LNCaP clone FGC (cell line): ENCODE measurements at regions not wholly inside any gene's neighbourhood (a gene's known extent, or its start where the extent isn't known, plus 50 kb on each side); places are given as distances from the start of the nearest gene placed in this dataset.

Source experiments
- DNase-seq: peaks from one replicate; pipeline ENCODE4 v3.0.0-alpha.2; 2011; ENCODE audit warnings: low read depth
- H3K4me3 ChIP-seq: 2 replicates; pipeline ENCODE4 v1.5.1; 2011; ENCODE audit warnings: mild to moderate bottlenecking, low read depth, low read length, control low read depth
- CTCF ChIP-seq: IDR thresholded peaks from 2 replicates; pipeline ENCODE4 v1.5.1; 2012; ENCODE audit warnings: mild to moderate bottlenecking; ENCODE audit not compliant: control insufficient read depth, insufficient read depth; ENCODE audit errors: extremely low read depth

- H3K4me3 ChIP-seq, result no peak overlapping the region
- no peak for DNase-seq
- TF ChIP-seq CTCF, result no peak
Measured at GRCh38 chr13:33510350-33510970, 224.9 kb upstream of the STARD13 start.

GRCh38 chr13:33512880-33513554 lies 227.5 kb upstream of the STARD13 start:
- no peak for DNase-seq
- TF ChIP-seq CTCF, result no peak
- no peak overlapping the region for H3K4me3 ChIP-seq

GRCh38 chr13:33514362-33514761 lies 228.8 kb upstream of the STARD13 start:
- no peak for TF ChIP-seq CTCF
- H3K4me3 ChIP-seq, result no peak overlapping the region
- DNase-seq, result no peak

GRCh38 chr13:33515146-33515545 lies 229.6 kb upstream of the STARD13 start:
- no peak for DNase-seq
- TF ChIP-seq CTCF, result no peak

GRCh38 chr13:33518452-33518851 lies 232.9 kb upstream of the STARD13 start:
- no peak for TF ChIP-seq CTCF
- no peak for DNase-seq

More at GRCh38 chr13:33515146-33515545, 229.6 kb upstream of the STARD13 start:
- H3K4me3 ChIP-seq, result no peak overlapping the region

GRCh38 chr13:33519561-33520467 lies 234.3 kb upstream of the STARD13 start:
- DNase-seq, result no peak
- no peak overlapping the region for H3K4me3 ChIP-seq
- TF ChIP-seq CTCF, result no peak

More at GRCh38 chr13:33518452-33518851, 232.9 kb upstream of the STARD13 start:
- no peak overlapping the region for H3K4me3 ChIP-seq
